Loucy (cell line): ENCODE measurements at regions not wholly inside any gene's neighbourhood (a gene's known extent, or its start where the extent isn't known, plus 50 kb on each side); places are given as distances from the start of the nearest gene placed in this dataset.

ENCODE experiments used
- H2AFZ ChIP-seq: fragments of 200-600 bp; sonication (generic); 2 replicates; pipeline ENCODE4 v1.6.0; 2016; ENCODE audit warnings: antibody characterized with exemption, mild to moderate bottlenecking, low read length, moderate library complexity
- H3F3A ChIP-seq: fragments of 200-600 bp; 2 replicates; pipeline ENCODE4 v1.6.0; 2016; ENCODE audit warnings: antibody characterized with exemption, low read depth, mild to moderate bottlenecking
- H3K27me3 ChIP-seq: fragments of 200-600 bp; sonication (generic); 2 replicates; pipeline ENCODE4 v1.6.1; 2014; ENCODE audit warnings: low read length, mild to moderate bottlenecking; ENCODE audit not compliant: insufficient read depth, poor library complexity, severe bottlenecking
- H3K36me3 ChIP-seq: fragments of 200-600 bp; sonication (generic); 2 replicates; pipeline ENCODE4 v1.6.1; 2016; ENCODE audit warnings: low read length; ENCODE audit not compliant: insufficient read depth
- H3K4me1 ChIP-seq: fragments of 200-600 bp; sonication (generic); 2 replicates; pipeline ENCODE4 v1.5.1; 2014; ENCODE audit warnings: low read length, mild to moderate bottlenecking; ENCODE audit not compliant: insufficient read depth, poor library complexity, severe bottlenecking
- H3K4me2 ChIP-seq: fragments of 200-600 bp; sonication (generic); 2 replicates; pipeline ENCODE4 v1.6.0; 2014; ENCODE audit warnings: antibody characterized with exemption, low read length, low read depth, mild to moderate bottlenecking; ENCODE audit not compliant: poor library complexity, severe bottlenecking
- H3K4me3 ChIP-seq: fragments of 200-600 bp; sonication (generic); 2 replicates; pipeline ENCODE4 v1.5.1; 2014; ENCODE audit warnings: low read length, mild to moderate bottlenecking, mixed read lengths; ENCODE audit not compliant: poor library complexity, severe bottlenecking
- H3K79me2 ChIP-seq: fragments of 200-600 bp; sonication (generic); 2 replicates; pipeline ENCODE4 v1.6.1; 2014; ENCODE audit warnings: low read length; ENCODE audit not compliant: insufficient read depth
- H3K9ac ChIP-seq: fragments of 200-600 bp; sonication (generic); 2 replicates; pipeline ENCODE4 v1.6.0; 2014; ENCODE audit warnings: mild to moderate bottlenecking, low read depth, low read length, moderate library complexity; ENCODE audit not compliant: poor library complexity, severe bottlenecking
- H3K9me2 ChIP-seq: fragments of 200-600 bp; sonication (generic); replicated peaks from 2 replicates; pipeline ENCODE4 v1.6.1; 2016; ENCODE audit warnings: low read depth, low read length, mixed read lengths
- H3K9me3 ChIP-seq: fragments of 200-600 bp; sonication (generic); 2 replicates; pipeline ENCODE4 v1.6.1; 2014; ENCODE audit warnings: mild to moderate bottlenecking, antibody characterized with exemption, low read length, low read depth; ENCODE audit not compliant: insufficient read depth
- H4K20me1 ChIP-seq: fragments of 200-600 bp; sonication (generic); 2 replicates; pipeline ENCODE4 v1.6.0; 2014; ENCODE audit warnings: antibody characterized with exemption, low read length, mild to moderate bottlenecking; ENCODE audit not compliant: insufficient read depth, poor library complexity, severe bottlenecking
- EZH2phosphoT487 ChIP-seq: fragments of 200-600 bp; IDR thresholded peaks from 2 replicates; pipeline ENCODE4 v1.6.1; 2018; ENCODE audit warnings: antibody characterized with exemption, mild to moderate bottlenecking, moderate library complexity, borderline replicate concordance
- TF ChIP-seq, protein P1 (sequence below): fragments of 200-600 bp; sonication (generic); conservative IDR thresholded peaks from 2 replicates; pipeline ENCODE4 v1.5.1; 2014; ENCODE audit warnings: mild to moderate bottlenecking, antibody characterized with exemption, low read length

DNA sequence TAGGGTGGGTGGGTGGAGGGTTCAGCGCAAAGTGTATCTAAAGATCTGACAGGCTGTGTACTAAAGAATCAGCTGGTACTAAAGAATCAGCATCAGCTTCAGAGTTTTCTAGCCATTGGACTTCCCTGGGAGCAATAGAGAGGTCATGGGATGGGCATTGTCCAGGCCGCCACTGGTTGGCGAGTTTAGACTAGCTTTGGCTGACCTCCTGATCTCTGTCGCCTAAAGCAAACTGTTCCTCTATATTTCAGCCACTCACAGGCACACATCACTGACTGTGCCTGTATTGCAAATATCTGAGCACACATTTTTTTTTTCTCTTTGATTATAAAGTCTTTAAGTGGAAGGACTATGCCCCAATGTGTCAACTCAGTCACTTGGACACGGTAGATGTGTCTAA is 267.8 kb upstream of the SKOR2 start:
- TF ChIP-seq EZH2phosphoT487 = no peak
- TF ChIP-seq, protein P1, sequence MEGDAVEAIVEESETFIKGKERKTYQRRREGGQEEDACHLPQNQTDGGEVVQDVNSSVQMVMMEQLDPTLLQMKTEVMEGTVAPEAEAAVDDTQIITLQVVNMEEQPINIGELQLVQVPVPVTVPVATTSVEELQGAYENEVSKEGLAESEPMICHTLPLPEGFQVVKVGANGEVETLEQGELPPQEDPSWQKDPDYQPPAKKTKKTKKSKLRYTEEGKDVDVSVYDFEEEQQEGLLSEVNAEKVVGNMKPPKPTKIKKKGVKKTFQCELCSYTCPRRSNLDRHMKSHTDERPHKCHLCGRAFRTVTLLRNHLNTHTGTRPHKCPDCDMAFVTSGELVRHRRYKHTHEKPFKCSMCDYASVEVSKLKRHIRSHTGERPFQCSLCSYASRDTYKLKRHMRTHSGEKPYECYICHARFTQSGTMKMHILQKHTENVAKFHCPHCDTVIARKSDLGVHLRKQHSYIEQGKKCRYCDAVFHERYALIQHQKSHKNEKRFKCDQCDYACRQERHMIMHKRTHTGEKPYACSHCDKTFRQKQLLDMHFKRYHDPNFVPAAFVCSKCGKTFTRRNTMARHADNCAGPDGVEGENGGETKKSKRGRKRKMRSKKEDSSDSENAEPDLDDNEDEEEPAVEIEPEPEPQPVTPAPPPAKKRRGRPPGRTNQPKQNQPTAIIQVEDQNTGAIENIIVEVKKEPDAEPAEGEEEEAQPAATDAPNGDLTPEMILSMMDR = no peak
- no peak overlapping the region for H2AFZ ChIP-seq
- H3F3A ChIP-seq = no peaks in the 10 kb centered on the region
- no peaks in the 10 kb centered on the region for H3K9me2 ChIP-seq
- H3K4me3 ChIP-seq = no peak overlapping the region
- no peak overlapping the region for H3K4me2 ChIP-seq
- H3K9me3 ChIP-seq = no peaks in the 10 kb centered on the region
- no peaks in the 10 kb centered on the region for H3K27me3 ChIP-seq
- H4K20me1 ChIP-seq = no peaks in the 10 kb centered on the region
- H3K4me1 ChIP-seq = no peaks in the 10 kb centered on the region
- H3K36me3 ChIP-seq = no peaks in the 10 kb centered on the region
- H3K9ac ChIP-seq = no peak overlapping the region
- H3K79me2 ChIP-seq = no peaks in the 10 kb centered on the region

DNA sequence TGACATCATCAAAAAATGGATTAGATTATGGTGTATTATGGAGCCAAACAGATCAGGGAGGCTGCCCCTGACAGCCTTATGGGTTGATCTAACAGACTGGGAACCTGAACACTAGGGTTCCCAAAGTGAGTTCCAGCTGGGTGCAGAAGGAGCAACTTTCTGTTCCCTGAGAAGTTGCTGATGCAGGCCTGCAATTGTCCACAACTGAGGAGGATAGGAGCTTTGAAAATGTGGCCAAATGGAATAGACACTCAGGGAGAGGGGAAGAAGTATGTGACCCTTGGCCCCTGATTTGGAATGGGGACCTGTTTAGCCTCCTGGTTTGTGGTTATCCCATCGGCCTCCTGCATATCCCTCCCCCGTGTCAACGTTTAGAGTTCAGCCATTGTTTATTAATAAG is 262.2 kb upstream of the SKOR2 start:
- H4K20me1 ChIP-seq = no peaks in the 10 kb centered on the region
- H3K36me3 ChIP-seq = no peaks in the 10 kb centered on the region
- no peaks in the 10 kb centered on the region for H3K79me2 ChIP-seq
- no peaks in the 10 kb centered on the region for H3K9me2 ChIP-seq
- no peak overlapping the region for H2AFZ ChIP-seq
- no peak overlapping the region for H3K4me3 ChIP-seq
- no peaks in the 10 kb centered on the region for H3F3A ChIP-seq
- H3K4me1 ChIP-seq = no peaks in the 10 kb centered on the region
- no peaks in the 10 kb centered on the region for H3K9me3 ChIP-seq
- H3K27me3 ChIP-seq = no peaks in the 10 kb centered on the region
- H3K9ac ChIP-seq = no peak overlapping the region
- TF ChIP-seq, protein P1 = no peak
- TF ChIP-seq EZH2phosphoT487 = no peak
- H3K4me2 ChIP-seq = no peak overlapping the region

DNA sequence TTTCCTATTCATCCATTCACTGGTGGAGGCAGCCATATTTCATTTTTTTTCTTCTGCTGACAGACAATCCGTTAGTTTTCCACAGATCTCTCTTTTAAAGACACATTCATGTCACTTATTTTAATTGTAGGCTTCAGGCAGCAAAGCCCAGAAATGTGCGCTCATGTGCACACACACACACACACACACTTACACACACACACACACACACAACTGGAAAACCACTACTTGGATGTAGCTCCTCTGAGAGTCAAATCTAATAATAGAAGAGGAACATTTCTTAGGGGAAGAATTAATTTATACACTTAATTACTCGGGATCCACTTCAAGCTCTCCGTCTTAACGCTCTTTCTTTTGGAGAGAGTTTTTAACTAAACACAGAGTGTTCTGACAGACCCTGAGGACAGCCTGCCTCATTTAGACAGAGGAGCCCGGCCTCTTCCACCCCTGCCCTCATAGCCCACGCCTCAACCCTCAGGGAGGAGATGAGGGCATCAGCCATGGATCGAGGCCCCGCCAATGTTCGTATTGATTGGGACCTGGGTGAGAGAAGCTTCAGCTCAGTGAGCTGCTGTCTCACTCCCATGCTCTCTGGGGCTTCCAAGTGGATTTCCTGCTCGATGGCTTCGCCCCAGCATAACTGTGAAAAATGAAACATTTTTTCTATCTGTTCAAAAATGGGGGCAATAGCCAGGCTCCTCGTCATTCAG is 261.4 kb upstream of the SKOR2 start:
- Histone ChIP-seq H3K9ac (no peak overlapping the region), H3K9me2 (no peaks in the 10 kb centered on the region), H3K4me3 (no peak overlapping the region), H3K79me2 (no peaks in the 10 kb centered on the region), H3F3A (no peaks in the 10 kb centered on the region), H3K4me2 (no peak overlapping the region), H3K36me3 (no peaks in the 10 kb centered on the region), H3K9me3 (no peaks in the 10 kb centered on the region), H3K4me1 (no peaks in the 10 kb centered on the region), H2AFZ (no peak overlapping the region), H4K20me1 (no peaks in the 10 kb centered on the region), H3K27me3 (no peaks in the 10 kb centered on the region)
- TF ChIP-seq, protein P1 = no peak
- no peak for TF ChIP-seq EZH2phosphoT487
